Activated CD4-positive, alpha-beta T cell treated with anti-CD3 and anti-CD28 coated beads, Interleukin-2, amount 50 U/mL, for 24 hours (primary cell): ENCODE measurements at regions not wholly inside any gene's neighbourhood (a gene's known extent, or its start where the extent isn't known, plus 50 kb on each side); places are given as distances from the start of the nearest gene placed in this dataset.
"Not testable (repeated sequence)": the region's sequence is repeated elsewhere in the genome, so short reads cannot be mapped to it uniquely, and the experiment has no call there.

Source experiments
- DNase-seq, 2 donors: peaks; one replicate each; pipeline ENCODE4 v3.0.0-alpha.2; 2020; ENCODE audit warnings: low read depth in 1 of 2, low spot score in 1 of 2

DNA sequence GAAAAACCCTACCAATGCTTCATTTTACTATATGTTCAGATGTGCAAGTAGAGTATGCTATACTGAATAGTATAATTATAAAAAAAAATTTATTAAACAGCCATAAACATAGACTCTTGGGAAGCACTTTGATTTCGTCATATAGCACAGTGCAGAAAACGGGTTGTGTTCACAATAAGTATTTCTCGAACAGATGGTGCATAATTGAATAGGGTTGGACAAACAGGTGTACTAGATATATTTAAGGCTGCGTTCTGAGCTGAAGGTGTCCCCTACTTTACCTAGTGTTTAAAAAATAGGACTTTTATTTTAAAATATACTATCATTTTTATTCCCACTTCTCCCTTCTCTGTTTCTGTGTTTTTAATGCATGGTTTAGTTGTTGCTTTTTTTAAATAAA lies 841.5 kb downstream of the ANKRD7 start:
- no peak for DNase-seq

DNA sequence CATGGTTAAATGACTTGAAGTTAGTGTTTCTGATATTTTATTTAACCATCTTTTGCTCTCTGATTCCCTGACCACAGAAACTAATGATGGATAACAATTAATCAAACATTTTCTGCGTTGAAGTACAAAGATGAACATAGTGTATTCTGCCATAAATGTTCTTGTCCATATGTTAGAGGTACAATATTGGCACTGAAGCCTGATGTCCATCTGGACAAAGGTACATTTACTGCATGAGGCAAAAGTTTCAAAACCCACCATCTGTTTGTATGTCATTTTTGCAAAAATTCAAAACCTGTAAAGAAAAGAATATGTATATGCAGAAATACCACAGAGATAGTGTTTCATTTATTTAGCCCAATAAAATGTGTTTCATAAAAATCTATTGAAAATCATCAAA lies 861.5 kb downstream of the ANKRD7 start:
- DNase-seq, result no peak

DNA sequence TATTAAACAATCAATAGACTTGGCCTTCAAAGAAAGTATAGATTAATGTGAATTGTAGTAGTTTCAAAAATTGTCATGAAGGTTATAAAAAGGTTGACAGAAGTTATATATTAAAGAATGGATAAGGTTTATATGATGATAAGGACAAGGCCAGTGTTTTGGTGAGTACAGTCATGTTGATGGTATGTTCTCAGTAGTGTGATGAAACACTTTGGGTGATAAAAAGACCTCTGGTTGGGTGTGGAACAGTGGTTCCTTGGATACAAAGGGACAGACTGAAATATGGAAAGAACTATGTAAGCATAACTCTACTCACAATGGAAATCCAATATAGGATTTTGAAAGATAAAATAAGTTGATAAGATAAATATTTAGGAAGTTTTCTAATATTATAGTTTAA lies 866.3 kb downstream of the ANKRD7 start:
- DNase-seq, result no peak

DNA sequence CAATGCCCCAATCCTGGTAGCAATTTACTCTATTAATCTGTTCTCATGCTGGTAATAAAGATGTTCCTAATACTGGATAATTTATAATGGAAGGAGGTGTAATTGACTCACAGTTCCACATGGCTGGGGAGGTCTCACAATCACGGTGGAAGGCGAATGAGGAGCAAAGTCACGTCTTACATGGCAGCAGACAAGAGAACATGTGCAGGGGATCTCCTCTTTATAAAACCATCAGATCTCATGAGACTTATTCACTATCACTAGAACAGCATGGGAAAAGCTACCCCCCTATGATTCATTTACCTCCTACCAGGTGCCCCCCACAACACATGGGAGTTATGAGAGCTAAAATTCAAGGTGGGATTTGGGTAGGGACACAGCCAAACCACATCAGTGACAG lies 872.2 kb downstream of the ANKRD7 start:
- no peak for DNase-seq

DNA sequence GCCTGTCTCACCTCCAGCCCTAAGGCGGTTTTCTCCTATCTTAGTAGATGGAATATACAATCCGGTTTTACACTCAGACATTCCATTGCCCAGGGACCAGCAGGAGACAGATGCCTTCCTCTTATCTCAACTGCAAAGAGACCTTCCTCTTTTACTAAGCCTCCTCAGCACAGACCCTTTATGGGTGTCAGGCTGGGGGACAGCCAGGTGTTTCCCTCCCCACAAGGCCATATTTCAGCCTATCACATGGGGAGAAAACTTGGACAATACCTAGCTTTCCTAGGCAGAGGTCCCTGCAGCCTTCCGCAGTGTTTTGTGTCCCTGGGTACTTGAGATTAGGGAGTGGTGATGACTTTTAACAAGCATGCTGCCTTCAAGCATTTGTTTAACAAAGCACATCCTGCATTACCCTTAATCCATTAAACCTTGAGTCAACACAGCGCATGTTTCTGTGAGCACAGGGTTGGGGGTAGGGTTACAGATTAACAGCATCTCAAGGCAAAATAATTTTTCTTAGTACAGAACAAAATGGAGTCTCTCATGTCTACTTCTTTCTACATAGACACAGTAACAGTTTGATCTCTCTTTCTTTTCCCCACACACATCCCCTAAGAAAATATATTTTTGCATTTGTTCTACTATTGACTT lies 876.2 kb downstream of the ANKRD7 start:
- not testable (repeated sequence) for DNase-seq

DNA sequence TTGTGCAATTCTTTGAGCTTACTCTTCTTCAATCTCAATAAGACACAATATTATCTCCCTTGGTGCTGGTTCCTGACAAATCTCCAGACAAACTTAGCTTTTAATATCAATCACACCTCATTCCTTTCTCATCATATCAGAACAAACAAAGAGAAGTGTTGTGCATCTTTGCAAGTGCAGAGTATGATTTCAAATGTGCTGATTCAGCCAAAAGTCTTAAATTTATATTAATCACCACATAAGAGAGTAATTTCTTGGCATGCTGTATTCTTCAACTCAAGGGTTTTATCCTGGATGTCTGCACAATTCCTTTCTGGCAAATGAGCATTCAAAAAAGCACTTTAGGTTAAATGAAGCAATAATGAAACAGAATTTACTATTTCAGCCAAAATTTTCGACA lies 877.8 kb downstream of the ANKRD7 start:
- no peak for DNase-seq

DNA sequence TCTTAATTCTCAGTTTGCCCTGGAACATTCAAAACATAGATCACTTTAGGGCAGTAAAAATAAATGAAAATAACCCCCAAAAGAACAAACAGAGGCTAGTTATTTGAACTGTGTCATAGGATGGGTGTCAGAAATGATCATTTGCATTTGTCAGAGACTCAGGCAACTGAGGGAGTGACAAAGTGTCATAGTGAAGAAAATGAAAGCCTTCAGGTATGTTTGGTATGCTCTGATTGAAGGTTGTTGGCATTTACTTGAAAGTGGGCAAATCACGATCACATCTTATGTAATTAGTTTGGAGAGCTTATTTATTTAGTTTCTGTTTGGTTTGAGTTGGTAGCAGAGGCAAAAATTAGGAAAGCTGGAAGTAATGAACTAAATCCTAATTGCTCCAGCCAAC lies 880.9 kb downstream of the ANKRD7 start:
- DNase-seq, result no peak

DNA sequence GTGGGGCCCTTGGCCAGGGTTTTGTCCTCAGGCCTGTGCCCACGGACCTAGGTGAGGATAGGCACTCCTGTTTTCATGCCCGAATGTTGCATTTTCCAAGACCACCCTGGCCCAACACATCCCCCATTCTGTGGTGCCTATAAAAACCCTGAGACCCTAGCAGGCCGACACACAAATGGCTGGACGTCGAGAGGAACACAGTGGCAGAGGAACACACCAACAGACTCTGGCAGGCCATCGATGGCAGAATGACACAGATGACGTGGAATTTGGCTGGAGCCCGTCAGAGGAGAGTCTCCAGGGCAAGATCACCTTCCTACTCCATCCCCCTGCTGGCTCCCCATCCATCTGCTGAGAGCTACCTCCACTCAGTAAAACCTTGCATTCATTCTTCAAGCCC lies 898.8 kb downstream of the ANKRD7 start:
- no peak for DNase-seq

DNA sequence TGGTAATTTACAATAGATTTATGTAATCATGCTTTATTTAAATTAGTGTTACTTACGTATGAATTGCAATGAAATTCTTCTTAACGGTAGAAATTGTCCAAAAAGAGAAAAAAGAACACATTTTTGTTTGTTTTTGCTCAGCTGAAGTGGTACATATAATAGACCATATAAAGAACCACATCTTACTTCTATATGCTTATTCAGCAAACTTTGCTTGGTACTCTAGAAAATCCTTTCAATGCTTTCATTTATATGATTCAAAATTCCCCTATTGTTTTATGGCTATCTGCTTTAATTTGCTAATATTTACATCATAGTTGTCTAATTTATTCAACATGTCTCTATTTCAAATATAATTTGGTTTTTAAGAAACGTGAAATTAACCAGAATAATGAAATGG lies 903.2 kb downstream of the ANKRD7 start:
- DNase-seq, result no peak

DNA sequence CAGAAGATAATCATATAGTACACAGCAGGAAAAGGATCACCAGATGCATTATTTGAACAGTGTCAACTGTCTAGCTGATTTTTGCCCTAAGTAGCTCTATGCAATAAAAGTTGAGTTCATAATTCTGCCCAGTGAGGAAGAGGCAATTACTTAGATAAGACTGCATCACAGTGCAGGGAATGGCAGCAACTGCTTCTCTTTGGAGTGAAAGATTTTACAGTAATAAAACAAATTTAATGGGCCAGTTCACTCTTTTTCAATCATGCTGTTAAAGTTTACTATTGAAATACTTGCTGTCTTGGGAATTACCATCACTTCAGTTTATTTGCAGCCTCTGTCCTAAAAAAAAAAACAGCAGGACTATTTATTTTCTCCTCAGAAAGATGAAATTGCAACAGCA lies 907.9 kb downstream of the ANKRD7 start:
- no peak for DNase-seq

DNA sequence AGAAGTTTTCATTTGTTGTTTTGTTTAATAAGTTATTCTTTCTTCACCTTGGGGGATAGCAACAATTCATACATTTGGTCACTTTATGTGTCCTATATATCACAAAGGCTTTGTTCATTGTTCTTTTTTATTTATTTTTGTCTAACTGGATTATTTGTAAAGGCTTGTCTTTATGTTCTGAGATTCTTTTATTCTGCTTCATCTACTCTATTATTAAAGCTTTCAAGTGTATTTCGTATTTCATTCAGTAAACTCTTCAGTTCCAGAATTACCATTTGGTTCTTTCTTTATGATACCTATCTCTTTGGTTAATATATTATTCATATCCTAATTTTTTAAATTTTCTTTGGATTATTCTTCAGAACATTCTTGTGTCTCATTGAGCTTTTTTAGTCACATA lies 942.9 kb downstream of the ANKRD7 start:
- DNase-seq, result no peak

DNA sequence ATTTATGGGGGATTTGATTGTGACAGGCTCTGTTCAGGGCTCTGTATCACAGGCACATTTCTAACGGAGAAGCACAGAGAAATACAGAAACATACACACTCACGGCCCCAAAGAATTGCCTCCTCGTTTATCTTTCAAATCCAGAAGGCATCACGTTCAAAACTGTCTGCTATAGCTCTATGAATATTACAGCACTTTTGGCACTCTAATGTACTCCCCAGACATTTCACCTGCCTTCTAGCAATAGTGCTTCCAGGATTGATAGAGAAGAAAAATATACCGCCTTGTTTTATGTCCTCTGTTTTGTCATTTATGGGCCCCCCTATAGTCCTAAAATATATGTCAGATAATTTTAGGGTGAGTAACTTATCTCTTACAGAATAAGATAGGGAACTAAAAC lies 947.5 kb downstream of the ANKRD7 start:
- no peak for DNase-seq

DNA sequence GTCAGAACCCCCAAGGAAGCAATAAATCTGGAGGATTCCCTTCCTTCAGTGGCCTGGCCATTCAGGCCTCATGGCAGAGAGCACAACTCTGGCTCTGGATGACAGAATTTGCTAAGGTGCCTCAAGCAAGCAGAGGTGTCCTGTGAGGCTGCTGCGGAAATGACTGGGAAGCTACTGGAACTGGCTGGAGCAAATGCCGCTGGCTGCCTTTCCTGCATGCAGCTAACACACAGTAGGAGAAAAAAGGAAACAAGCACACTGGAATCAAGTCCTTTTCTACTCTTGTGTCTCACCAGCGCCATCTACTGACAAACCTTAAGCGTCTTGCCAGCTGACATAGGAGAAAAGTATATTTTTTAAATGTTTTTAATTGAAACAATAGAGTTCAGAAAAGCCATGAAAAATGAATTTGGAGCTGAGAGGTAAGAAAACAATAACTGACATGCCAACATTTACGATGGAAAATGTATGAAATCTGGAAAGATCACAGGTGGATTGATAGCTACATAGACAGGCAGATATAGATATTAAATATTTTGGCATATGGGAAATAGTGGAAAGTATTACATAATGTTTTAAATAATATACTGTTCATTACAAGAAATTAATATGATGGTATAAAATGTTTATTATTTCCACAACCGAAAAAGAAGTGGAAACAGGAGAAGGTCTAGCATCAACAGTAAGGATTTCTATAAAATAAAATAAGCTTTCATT lies 951.6 kb downstream of the ANKRD7 start:
- no peak for DNase-seq

DNA sequence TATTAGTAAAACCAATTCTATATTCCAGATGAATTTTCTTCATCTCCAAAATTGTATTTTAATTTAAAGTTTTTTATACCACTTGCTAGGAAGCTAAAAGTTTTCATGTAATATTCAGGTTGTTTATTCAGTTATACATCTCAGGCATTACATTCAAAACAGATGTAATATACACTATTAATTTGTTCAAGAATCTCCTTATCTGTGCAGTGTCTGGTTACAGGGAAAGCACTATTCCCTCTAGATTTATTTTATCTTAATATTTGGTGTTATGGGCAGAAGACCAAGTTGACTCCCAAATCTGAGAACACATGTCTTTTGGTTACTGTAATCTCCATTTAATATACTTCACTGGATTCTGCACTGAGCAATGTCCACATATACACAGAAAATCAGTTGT lies 953.4 kb downstream of the ANKRD7 start:
- no peak for DNase-seq

DNA sequence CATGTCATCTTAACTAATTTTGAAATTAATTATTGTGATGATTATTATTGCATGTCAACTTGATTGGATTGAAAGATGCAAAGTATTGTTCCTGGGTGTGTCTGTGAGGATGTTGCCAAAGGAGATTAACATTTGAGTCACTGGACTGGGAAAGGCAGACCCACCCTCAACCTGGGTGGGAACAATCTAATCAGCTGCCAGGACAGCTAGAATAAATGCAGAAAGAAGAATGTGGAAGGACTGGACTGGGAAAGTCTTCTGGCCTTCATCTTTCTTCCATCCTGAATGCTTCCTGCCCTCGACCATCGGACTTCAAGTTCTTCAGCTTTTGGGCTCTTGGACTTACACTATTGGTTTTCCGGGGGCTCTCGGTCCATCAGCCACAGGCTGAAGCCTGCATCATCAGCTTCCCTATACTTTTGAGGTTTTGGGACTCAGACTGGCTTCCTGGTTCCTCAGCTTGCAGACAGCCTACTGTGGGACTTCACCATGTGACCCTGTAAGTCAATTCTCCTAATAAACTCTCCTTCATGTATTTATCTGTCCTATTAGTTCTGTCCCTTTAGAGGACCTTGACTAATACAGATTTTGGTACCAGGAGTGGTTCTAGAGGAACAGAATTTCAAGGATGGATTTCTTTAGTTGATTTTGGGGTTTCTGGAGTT lies 959.8 kb downstream of the ANKRD7 start:
- no peak for DNase-seq

DNA sequence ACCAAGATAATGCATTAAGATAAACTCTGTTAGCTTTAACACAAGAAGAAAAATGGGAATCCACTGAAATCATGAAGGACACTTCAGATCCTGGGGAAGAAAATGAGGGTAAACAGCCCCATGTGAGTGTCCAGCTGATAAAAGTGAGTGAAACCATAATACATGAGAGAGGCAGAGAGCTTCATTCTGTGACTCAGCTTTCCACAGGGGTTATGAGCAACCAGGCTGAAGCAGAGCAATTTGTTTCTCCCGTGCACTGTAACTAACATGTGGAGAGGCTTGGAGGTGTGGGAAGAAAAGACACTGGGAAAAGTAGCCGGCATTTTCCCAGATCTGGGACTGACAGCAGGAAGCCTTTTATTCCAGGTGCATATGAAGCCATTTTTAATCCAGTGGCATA lies 971.7 kb downstream of the ANKRD7 start:
- DNase-seq, result no peak

DNA sequence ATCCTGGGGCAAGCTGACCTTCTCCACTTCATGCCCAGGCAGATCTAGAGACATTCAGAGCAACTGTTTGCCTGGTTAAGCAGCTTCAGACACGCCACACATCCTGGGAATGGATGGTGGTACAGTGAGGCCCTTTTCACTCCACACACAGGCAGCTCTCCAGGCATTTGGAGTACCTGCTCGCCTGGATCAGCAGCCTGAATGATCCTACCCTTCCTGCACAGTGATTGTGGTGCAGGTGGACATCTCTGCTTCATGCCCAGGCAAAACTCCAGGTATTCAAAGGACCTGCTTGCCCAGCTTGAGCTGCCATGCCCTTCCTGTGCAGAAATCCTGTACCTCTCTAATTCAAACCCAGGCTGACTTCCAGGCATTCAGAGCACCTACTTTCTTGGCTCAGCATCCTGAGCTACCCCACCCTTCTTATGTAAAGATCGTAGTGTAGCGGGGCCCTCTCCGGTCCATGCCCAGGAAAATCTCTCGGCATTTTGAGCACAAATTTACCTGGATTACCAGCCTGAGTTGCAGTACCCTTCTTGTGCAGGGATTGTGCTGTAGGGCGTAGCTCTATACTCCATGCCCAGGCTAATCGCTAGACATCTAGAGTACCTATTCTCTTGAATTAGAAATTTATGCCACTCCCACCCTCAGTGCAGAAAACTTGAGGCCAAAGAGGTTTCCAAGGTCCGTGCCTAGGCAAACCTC lies 972.8 kb downstream of the ANKRD7 start:
- no peak for DNase-seq

DNA sequence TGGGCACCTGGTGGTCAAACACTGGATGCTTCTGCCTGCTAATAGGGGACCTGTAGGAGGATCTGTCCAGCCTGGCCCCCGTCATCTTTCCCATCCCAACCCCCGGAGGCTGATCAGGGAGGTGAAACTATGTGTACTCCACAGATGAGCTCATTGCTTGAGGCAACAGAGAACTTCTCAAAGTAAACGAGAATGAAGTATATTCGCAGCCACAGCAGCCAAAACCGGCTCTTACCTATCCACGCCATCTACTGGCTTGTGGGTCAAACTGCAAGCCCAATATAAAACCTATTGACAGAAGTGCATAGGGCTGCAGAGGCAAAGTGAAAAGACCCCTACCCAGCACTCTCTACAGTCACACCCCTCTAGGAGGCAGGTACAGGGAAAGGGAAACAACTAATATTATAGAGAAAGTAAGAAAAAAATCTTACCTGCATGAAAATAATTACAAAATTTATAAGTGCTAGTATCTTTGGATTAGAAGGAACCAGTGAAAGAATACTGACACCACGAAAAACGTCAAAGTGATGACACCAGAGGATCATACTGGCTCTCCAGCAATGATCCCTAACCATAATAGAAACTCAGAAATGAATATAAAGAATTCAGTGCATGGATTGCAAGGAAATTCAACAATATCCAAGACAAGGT lies 973.5 kb downstream of the ANKRD7 start:
- DNase-seq, result no peak

DNA sequence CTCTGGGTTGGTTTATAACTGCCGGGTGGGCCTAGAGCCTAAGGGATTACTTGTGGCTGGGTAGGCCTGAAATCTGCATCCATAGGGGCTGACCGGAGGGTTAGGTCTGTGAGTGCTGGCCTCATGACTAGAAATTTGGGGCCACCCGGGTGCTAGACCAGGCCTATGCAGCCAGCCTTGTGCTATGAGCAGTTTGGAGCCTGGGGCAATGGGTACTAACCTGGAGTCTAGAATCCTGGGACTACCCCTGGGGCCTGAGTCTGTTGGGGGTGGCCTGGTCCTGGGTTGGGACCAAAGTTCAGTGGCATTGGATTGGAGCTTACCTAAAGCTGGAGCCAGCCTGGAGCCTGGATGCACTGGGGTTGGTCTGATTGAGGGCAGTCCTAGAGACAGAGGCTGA lies 995.2 kb downstream of the ANKRD7 start:
- DNase-seq, result no peak

DNA sequence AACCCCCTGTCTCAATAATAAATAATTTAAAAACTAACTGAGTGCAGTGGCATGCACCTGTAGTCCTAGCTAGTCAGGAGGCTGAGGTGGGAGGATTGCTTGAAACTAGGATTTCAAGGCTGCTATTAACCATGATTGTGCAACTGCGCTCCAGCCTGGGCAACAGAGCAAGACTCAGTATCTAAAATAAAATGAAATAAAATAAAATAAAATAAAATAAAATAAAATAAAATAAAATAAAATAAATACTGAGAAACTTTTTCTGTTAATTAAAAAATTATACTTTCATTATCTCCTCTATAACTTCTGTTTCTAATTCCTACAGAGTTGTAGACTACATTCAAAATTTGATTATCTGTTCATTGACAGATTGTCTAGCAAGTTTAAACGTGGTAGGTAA lies 999.4 kb downstream of the ANKRD7 start:
- DNase-seq, result no peak

DNA sequence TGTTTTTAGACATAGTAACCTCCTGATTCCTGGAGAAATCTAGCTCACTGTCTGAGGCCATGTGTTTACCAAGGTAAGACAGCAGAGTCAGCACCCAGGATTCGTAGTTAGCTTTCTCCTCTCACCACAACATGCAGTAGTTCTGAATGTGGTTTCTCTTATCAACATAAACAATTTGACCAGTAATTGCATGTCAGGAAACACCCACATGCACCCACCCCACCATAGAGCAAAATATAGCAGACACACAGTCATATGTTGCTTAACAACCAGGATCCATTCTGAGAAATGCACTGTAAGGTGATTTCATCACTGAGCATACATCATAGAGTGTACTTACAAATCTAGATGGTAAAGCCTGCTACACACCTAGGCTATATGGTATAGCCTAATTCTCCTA lies 1004.0 kb downstream of the ANKRD7 start:
- DNase-seq, result no peak

DNA sequence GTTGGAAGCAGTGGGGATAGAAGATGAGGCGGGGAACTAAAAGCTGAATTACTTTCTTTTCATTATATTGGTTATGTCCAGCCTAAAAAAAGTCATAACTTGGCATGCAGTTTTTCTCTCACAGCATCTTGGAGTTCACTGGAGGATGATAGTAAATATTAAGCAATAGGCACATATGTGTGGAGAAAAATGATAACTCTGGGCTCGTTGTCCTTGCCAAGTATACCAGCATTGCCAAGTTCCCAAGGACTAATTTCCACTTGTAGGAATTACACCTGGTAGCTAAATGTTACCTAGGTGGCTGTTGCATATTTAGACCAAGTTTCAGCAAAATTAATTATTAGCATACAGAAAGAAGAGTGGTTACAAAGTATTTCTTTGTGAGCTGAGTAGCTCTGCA lies 1007.6 kb downstream of the ANKRD7 start:
- DNase-seq, result no peak
